SH-SY5Y (cell line): ENCODE measurements at regions not wholly inside any gene's neighbourhood (a gene's known extent, or its start where the extent isn't known, plus 50 kb on each side); places are given as distances from the start of the nearest gene placed in this dataset.

ENCODE experiments used
- GATA2 ChIP-seq: IDR thresholded peaks from 2 replicates; pipeline ENCODE4 v1.6.1; 2011; ENCODE audit warnings: mild to moderate bottlenecking, low read depth, low read length
- GATA3 ChIP-seq: IDR thresholded peaks from 2 replicates; pipeline ENCODE4 v1.6.1; 2011; ENCODE audit warnings: low read depth, mild to moderate bottlenecking, low read length, moderate library complexity

DNA sequence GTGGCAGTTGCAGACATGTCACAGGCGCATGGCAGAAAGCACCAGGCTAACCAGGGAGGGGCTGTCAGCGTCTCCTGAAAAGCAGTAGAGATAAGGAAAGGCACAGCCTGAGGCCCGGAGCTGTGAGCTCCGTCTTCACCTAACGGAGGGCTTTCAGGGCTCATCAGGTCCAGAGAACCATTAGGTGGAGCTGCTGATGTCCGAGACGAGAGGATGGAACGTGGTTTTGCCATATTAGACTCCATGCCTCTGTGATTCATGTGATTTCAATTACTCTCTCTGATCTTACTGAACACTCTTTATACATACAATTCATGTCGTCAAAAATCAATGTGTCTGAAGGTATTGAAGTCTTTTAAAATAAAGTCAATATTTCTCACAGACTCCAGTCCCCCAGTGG lies 120.3 kb upstream of the RAB6C start:
- no peak for TF ChIP-seq GATA2
- TF ChIP-seq GATA3, result no peak
